T-cell (primary cell): ENCODE measurements at regions not wholly inside any gene's neighbourhood (a gene's known extent, or its start where the extent isn't known, plus 50 kb on each side); places are given as distances from the start of the nearest gene placed in this dataset.

Source experiments
- ATAC-seq, 4 experiments: fragments of 200-7000 bp in 3 of 4; fragments of 150-1000 bp in 1 of 4; cut with Tn5 transposase; replicated peaks in 1 of 4; 1 replicate in 3 of 4; 2 replicates in 1 of 4; pipeline ENCODE4 v1.10.0; 2021; ENCODE audit warnings: moderate library complexity in 3 of 4, mild to moderate bottlenecking in 2 of 4, moderate number of reproducible peaks in 1 of 4
- CTCF ChIA-PET, 2 donors: fragments of 300-600 bp; sonication (Branson Sonifier 250); formaldehyde crosslinking; loops; one replicate each; lab custom pipeline; 2022; ENCODE audit warnings: antibody characterized with exemption in 2 of 2; lab: Charles Lee
- POLR2A ChIA-PET, 2 donors: fragments of 300-600 bp; sonication (Branson Sonifier 250); formaldehyde crosslinking; loops; one replicate each; lab custom pipeline; 2022; ENCODE audit warnings: antibody characterized with exemption in 2 of 2; lab: Charles Lee
- DNase-seq, 35 experiments: peaks; one replicate each; pipeline versions ENCODE4 v3.0.0 to v3.0.0-alpha.2; 2013 to 2023
- H3K27ac ChIP-seq: one replicate; pipeline ENCODE4 v1.5.1; 2013; ENCODE audit warnings: low read length
- H3K27me3 ChIP-seq, 2 experiments: replicated peaks in 1 of 2; 1 replicate in 1 of 2; 2 replicates in 1 of 2; pipeline versions ENCODE4 v1.6.1 to v1.7.0; 2013; ENCODE audit warnings: low read length in 1 of 2, mixed read lengths in 1 of 2; ENCODE audit not compliant: control insufficient read depth in 2 of 2, insufficient read depth in 2 of 2; ENCODE audit errors: extremely low read depth in 1 of 2
- H3K36me3 ChIP-seq, 2 donors: 1 replicate in 1 of 2; 2 replicates in 1 of 2; pipeline versions ENCODE4 v1.6.1 to v1.7.0; 2013; ENCODE audit warnings: low read length in 1 of 2; ENCODE audit not compliant: control insufficient read depth in 2 of 2, insufficient read depth in 1 of 2; ENCODE audit errors: extremely low read depth in 1 of 2
- H3K4me1 ChIP-seq, 2 experiments: 1 replicate in 1 of 2; 2 replicates in 1 of 2; pipeline versions ENCODE4 v1.6.1 to v1.7.0; 2013; ENCODE audit warnings: low read length in 2 of 2, mixed read lengths in 1 of 2; ENCODE audit not compliant: insufficient read depth in 2 of 2, control insufficient read depth in 1 of 2; ENCODE audit errors: extremely low read depth in 1 of 2
- H3K4me3 ChIP-seq, 2 donors: 1 replicate in 1 of 2; 2 replicates in 1 of 2; pipeline versions ENCODE4 v1.5.1 to v1.7.0; 2013; ENCODE audit warnings: mild to moderate bottlenecking in 2 of 2, low read length in 1 of 2, moderate library complexity in 1 of 2; ENCODE audit not compliant: control insufficient read depth in 1 of 2; ENCODE audit errors: extremely low read depth in 1 of 2
- H3K9me3 ChIP-seq: 2 replicates; pipeline ENCODE4 v1.7.0; 2013
- H3K27ac Mint-ChIP-seq, 2 donors: one replicate each; pipeline ENCODE4 v1.8.0; 2020 to 2021; ENCODE audit warnings: mild to moderate bottlenecking in 2 of 2, mixed read lengths in 2 of 2
- H3K27me3 Mint-ChIP-seq, 2 donors: one replicate each; pipeline ENCODE4 v1.8.0; 2021 to 2022; ENCODE audit warnings: mixed read lengths in 2 of 2
- H3K36me3 Mint-ChIP-seq: one replicate; pipeline ENCODE4 v1.8.0; 2021; ENCODE audit warnings: mixed read lengths
- H3K4me1 Mint-ChIP-seq, 3 donors: one replicate each; pipeline ENCODE4 v1.8.0; 2020 to 2022; ENCODE audit warnings: mixed read lengths in 3 of 3, mild to moderate bottlenecking in 1 of 3
- H3K4me3 Mint-ChIP-seq, 3 donors: one replicate each; pipeline ENCODE4 v1.8.0; 2020 to 2022; ENCODE audit warnings: mild to moderate bottlenecking in 3 of 3, mixed read lengths in 3 of 3, moderate library complexity in 3 of 3
- H3K9me3 Mint-ChIP-seq, 3 donors: one replicate each; pipeline ENCODE4 v1.8.0; 2020 to 2022; ENCODE audit warnings: mixed read lengths in 3 of 3
- WGBS: methylation state at CpG from one replicate; pipeline ENCODE4 v1.1.5; 2013; ENCODE audit warnings: missing lambda C conversion rate; ENCODE audit not compliant: insufficient coverage; 5-methylcytosine and 5-hydroxymethylcytosine counted together

- POLR2A ChIA-PET, result no interaction called here
These were observed 142.5 kb downstream of the ZNF648 start for GRCh38 chr1:181918880-181919525.

GRCh38 chr1:181911715-181912114 lies 149.8 kb downstream of the ZNF648 start:
- Histone ChIP-seq H3K4me3 (no peak overlapping the region), H3K4me1 (no peaks in the 10 kb centered on the region), H3K27ac (no peak overlapping the region), H3K27me3 (no peaks in the 10 kb centered on the region), H3K9me3 (no peaks in the 10 kb centered on the region), H3K36me3 (no peaks in the 10 kb centered on the region)
- DNase-seq, result no peak
- H3K9me3 Mint-ChIP-seq, result no peaks in the 10 kb centered on the region
- no peak overlapping the region for H3K27ac Mint-ChIP-seq
- POLR2A ChIA-PET, result no interaction called here
- CTCF ChIA-PET, result no interaction called here
- no peaks in the 10 kb centered on the region for H3K4me1 Mint-ChIP-seq
- peaks cover 4 to 15% of the 10 kb centered on the region in 2 donors for H3K27me3 Mint-ChIP-seq
- H3K36me3 Mint-ChIP-seq, result no peaks in the 10 kb centered on the region
- no peak for ATAC-seq
- H3K4me3 Mint-ChIP-seq, result no peak overlapping the region
- no CpG with 5 or more reads among the region's 1 CpG for WGBS

More at GRCh38 chr1:181918880-181919525, 142.5 kb downstream of the ZNF648 start:
- Mint-ChIP-seq H3K4me1 (no peaks in the 10 kb centered on the region), H3K36me3 (no peaks in the 10 kb centered on the region), H3K27me3 (peaks cover 14 to 25% of the 10 kb centered on the region in 2 donors), H3K9me3 (peaks cover 0 to 4% (median 0%) of the 10 kb centered on the region in 3 donors), H3K4me3 (no peak overlapping the region), H3K27ac (no peak overlapping the region)
- H3K36me3 ChIP-seq, result no peaks in the 10 kb centered on the region
- H3K9me3 ChIP-seq, result no peaks in the 10 kb centered on the region
- no peak overlapping the region for H3K4me3 ChIP-seq
- 85% methylated on average over 3 of the region's 7 CpGs for whole genome bisulfite sequencing
- CTCF ChIA-PET, result no interaction called here
- peaks cover 0 to 10% of the 10 kb centered on the region in 2 experiments for H3K27me3 ChIP-seq
- no peaks in the 10 kb centered on the region for H3K4me1 ChIP-seq
- DNase-seq, result no peak
- no peak overlapping the region for H3K27ac ChIP-seq
- no peak for ATAC-seq

- Histone ChIP-seq H3K9me3 (no peaks in the 10 kb centered on the region), H3K4me3 (no peak overlapping the region), H3K27me3 (no peaks in the 10 kb centered on the region), H3K27ac (no peak overlapping the region), H3K4me1 (no peaks in the 10 kb centered on the region), H3K36me3 (no peaks in the 10 kb centered on the region)
- Mint-ChIP-seq H3K36me3 (no peaks in the 10 kb centered on the region), H3K27me3 (peaks cover 4 to 16% of the 10 kb centered on the region in 2 donors), H3K9me3 (no peaks in the 10 kb centered on the region), H3K4me1 (no peaks in the 10 kb centered on the region), H3K4me3 (no peak overlapping the region), H3K27ac (no peak overlapping the region)
- no peak for ATAC-seq
- CTCF ChIA-PET, result no interaction called here
- WGBS, result 77% methylated on average over 2 of the region's 2 CpGs
- POLR2A ChIA-PET, result no interaction called here
- no peak for DNase-seq
These were observed 150.6 kb downstream of the ZNF648 start for GRCh38 chr1:181910905-181911304.

GRCh38 chr1:181909010-181909409 lies 152.5 kb downstream of the ZNF648 start:
- Mint-ChIP-seq H3K36me3 (no peaks in the 10 kb centered on the region), H3K9me3 (no peaks in the 10 kb centered on the region), H3K27ac (no peak overlapping the region), H3K27me3 (peaks cover 10 to 20% of the 10 kb centered on the region in 2 donors), H3K4me1 (no peaks in the 10 kb centered on the region), H3K4me3 (no peak overlapping the region)
- Histone ChIP-seq H3K4me1 (no peaks in the 10 kb centered on the region), H3K9me3 (no peaks in the 10 kb centered on the region), H3K36me3 (no peaks in the 10 kb centered on the region), H3K4me3 (no peak overlapping the region), H3K27ac (no peak overlapping the region), H3K27me3 (no peaks in the 10 kb centered on the region)
- ChIA-PET CTCF (no interaction called here), POLR2A (no interaction called here)
- DNase-seq (no peak), ATAC-seq (no peak)
- WGBS, result no CpG with 5 or more reads among the region's 1 CpG

- no peaks in the 10 kb centered on the region for H3K36me3 ChIP-seq
- WGBS, result no CpG with 5 or more reads among the region's 6 CpGs
- no peak overlapping the region for H3K27ac ChIP-seq
- Mint-ChIP-seq H3K27me3 (peaks cover 10 to 20% of the 10 kb centered on the region in 2 donors), H3K4me1 (no peaks in the 10 kb centered on the region), H3K36me3 (no peaks in the 10 kb centered on the region), H3K27ac (no peak overlapping the region), H3K4me3 (no peak overlapping the region), H3K9me3 (no peaks in the 10 kb centered on the region)
- H3K27me3 ChIP-seq, result peaks cover 0 to 3% of the 10 kb centered on the region in 2 experiments
- no peak for ATAC-seq
- no peak for DNase-seq
- no peaks in the 10 kb centered on the region for H3K4me1 ChIP-seq
- no peaks in the 10 kb centered on the region for H3K9me3 ChIP-seq
- H3K4me3 ChIP-seq, result no peak overlapping the region
- ChIA-PET CTCF (interaction anchor here in 1 of 2 donors (1.6 kb wide), 1 partner anchor 10 kb away, joined by 3 read pairs; no protein-coding TSS in a partner anchor), POLR2A (no interaction called here)
These were observed 154.9 kb downstream of the ZNF648 start for GRCh38 chr1:181906631-181907030.

- Mint-ChIP-seq H3K9me3 (no peaks in the 10 kb centered on the region), H3K4me3 (no peak overlapping the region), H3K27me3 (peaks cover 8 to 20% of the 10 kb centered on the region in 2 donors), H3K27ac (no peak overlapping the region), H3K4me1 (no peaks in the 10 kb centered on the region), H3K36me3 (no peaks in the 10 kb centered on the region)
- Histone ChIP-seq H3K9me3 (no peaks in the 10 kb centered on the region), H3K27ac (no peak overlapping the region), H3K27me3 (peaks cover 0 to 4% of the 10 kb centered on the region in 2 experiments), H3K4me1 (no peaks in the 10 kb centered on the region), H3K36me3 (no peaks in the 10 kb centered on the region), H3K4me3 (no peak overlapping the region)
- DNase-seq, result no peak
- POLR2A ChIA-PET, result no interaction called here
- no peak for ATAC-seq
- WGBS, result 84% methylated on average over 2 of the region's 2 CpGs
- CTCF ChIA-PET, result no interaction called here
These were observed 155.4 kb downstream of the ZNF648 start for GRCh38 chr1:181905944-181906597.
